ENCODE measurements at regions not wholly inside any gene's neighbourhood (a gene's known extent, or its start where the extent isn't known, plus 50 kb on each side); places are given as distances from the start of the nearest gene placed in this dataset.

DNA sequence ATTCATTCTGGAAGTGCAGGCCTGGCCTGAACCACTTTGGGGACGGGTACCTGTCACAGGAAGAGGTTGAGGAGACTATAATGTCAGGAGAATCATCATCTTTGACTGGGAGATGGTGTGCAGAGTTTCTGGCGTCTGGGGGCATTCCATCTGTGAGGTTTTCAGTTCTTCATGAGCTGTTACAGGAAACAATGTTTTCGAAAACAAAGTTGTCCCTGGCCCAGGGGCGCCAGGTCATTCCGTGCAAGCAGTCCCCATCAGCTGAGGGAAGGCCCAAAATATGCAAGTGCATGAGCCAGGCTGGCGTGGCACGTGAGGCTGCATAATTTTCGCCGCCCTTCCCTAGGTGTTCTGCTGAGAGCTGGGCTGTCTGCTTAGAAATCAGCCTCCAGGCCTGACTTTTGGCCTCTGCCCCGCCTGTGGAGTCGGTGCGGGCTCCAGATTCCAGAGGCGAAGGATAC is 68.4 kb upstream of the ATP5PO start:
- Mint-ChIP-seq H3K4me1 (peaks cover 73% of the 10 kb centered on the region), H3K9me3 (peaks cover 5 to 10% of the 10 kb centered on the region in 2 donors), H3K27ac (peak overlapping the region in 1 of 2 donors; percentile 68), H3K4me3 (peak overlapping the region in 1 of 2 donors; percentile 5), H3K27me3 (no peaks in the 10 kb centered on the region)
- DNase-seq (peak in 1 of 2 donors; percentile 40), ATAC-seq (peak; percentile 29)

DNA sequence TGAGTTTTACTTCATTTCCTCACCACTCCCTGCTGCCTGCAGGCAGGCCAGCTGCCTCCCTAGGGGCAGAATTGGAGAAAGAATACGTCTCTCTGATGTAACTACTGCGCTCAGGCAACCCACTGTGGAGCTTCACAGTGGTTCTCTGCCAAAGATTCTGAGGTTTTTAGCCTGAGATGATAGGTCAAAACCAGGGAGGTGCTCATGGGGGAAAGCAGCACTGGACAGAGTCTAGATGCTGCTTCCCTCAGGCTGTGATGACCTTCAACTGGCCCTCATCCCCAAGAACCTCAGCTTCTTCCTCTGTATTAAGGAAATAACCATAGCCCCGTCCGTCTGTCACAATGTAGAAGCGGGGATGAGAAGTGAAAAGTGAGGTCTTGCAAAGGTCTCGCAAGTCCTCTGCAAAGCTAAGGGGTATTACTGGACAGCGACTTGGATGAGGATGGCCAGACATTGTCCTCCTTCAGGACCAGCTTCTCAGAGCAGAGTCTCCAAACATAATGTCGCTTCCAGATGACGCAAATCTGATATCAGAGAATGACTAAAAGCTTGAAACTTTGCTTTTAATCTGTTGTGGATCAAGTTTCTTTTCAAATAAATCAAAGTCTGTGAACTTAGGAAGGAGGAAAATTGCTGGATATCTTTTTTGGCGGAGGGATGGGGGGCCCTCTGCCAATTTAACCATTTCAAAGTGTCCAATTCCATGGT is 65.9 kb upstream of the ATP5PO start:
- Mint-ChIP-seq H3K4me1 (peaks cover 91% of the 10 kb centered on the region), H3K9me3 (peaks cover 5 to 10% of the 10 kb centered on the region in 2 donors), H3K4me3 (no peak overlapping the region), H3K27ac (peak overlapping the region in 1 of 2 donors; percentile 77), H3K27me3 (no peaks in the 10 kb centered on the region)
- DNase-seq (peak in 1 of 2 donors; percentile 22), ATAC-seq (no peak)

DNA sequence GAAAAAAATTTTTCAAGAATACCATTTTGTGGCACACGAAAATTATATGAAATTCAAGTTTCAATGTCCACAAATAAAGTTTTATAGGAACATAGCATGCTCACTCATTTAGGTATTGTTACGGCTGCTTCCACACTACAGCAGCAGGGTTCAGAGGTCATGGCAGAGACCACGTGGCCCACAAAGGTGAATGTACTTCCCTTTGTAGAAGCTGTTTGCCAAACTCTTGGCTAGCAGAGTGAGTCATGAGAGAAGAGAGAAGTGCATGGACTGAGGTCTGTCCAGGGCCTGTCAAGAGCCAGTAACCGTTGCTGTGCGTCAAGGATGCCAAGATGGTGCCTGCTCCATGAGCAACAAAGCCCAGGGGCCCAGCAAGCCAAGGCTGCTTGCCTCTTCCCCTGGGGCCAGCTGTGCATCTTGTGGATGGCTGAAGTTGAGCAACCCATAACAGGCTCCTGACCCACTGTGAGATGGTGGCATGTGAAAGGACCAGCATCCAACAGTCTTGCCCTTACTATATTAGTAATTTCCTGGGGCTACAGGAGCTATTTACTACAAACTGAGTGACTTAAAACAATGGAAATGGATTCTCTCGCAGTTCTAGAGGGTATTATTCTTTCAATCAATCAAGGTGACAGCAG is 64.8 kb upstream of the ATP5PO start:
- peaks cover 91% of the 10 kb centered on the region for H3K4me1 Mint-ChIP-seq
- peaks cover 2 to 9% of the 10 kb centered on the region in 2 donors for H3K9me3 Mint-ChIP-seq
- H3K4me3 Mint-ChIP-seq: no peak overlapping the region
- H3K27ac Mint-ChIP-seq: no peak overlapping the region
- DNase-seq: peak in 1 of 2 donors; percentile 55
- no peak for ATAC-seq
- no peaks in the 10 kb centered on the region for H3K27me3 Mint-ChIP-seq

- H3K4me3 Mint-ChIP-seq: no peak overlapping the region
- no peak overlapping the region for H3K27ac Mint-ChIP-seq
- no peaks in the 10 kb centered on the region for H3K27me3 Mint-ChIP-seq
- ATAC-seq (no peak), DNase-seq (no peak)
- peaks cover 88% of the 10 kb centered on the region for H3K4me1 Mint-ChIP-seq
- H3K9me3 Mint-ChIP-seq: peaks cover 0 to 5% of the 10 kb centered on the region in 2 donors
Measured at GRCh38 chr21:33978585-33978984, 63.0 kb upstream of the ATP5PO start.

DNA sequence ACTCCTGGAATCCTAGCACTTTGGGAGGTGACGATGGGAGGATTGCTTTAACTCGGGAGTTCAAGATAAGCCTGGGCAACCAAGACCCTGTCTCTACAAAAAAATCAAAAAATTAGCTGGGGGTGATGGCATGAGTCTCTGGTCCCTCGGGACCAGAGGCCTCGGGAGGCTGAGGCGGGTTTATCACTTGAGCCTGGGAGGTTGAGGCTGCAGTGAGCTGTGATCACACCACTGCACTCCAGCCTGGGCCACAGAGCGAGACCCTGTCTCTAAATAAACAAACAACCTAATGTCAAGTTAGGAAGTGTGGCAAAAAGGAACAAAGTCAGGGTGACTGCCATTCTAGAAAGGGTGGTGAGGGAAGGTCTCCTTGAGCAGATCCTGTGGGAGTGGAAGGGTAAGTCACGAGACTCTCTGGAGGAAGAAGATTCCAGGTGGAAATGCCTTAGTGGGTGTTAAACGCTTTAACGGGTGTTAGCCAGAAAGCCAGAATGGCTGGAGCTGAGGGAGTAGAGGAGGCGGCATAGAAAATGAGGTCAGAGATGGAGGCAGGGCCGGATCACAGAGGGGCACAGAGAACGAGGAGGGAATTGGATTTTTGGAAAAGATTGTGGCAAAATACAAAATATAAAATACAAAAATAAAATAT is 62.2 kb upstream of the ATP5PO start:
- Mint-ChIP-seq H3K27ac (peak overlapping the region; percentile 67 to 98), H3K4me3 (no peak overlapping the region), H3K27me3 (no peaks in the 10 kb centered on the region), H3K9me3 (peaks cover 0 to 5% of the 10 kb centered on the region in 2 donors), H3K4me1 (peaks cover 80% of the 10 kb centered on the region)
- no peak for ATAC-seq
- DNase-seq: no peak

DNA sequence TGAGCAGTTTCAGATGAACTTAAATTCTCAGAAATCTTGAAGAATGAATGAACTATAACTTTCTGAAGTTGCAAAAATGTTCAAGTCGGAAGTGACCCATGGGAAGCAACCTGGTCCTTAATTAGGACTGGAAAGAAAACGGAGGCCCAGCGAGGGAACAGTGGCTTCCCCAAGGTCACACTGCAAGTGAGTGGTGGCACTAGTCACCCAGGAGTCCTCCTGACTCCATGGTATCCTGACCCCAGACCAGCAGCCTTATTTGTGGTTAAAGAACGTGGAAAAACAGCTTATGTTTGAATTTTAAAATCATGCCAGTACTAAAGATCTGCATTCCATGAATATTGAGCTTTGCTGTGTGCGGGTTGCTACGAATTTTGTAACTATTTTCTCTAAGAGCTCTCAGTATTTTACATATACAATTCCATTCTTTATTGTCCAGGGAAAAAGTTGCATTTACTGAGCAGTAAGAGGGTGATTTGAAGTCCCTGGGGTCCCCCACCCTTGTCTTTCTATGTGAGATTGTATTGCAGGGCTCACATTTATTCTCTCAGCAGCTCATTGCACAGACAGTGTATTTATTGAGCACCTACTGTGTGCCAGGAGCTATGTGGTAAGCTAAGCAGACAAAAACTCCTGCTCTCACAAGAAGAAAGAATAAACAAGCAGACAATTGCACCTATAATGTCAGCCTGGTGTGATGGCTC is 61.6 kb upstream of the ATP5PO start:
- H3K27ac Mint-ChIP-seq: peak overlapping the region; percentile 98
- H3K4me1 Mint-ChIP-seq: peaks cover 84% of the 10 kb centered on the region
- ATAC-seq: no peak
- H3K9me3 Mint-ChIP-seq: peaks cover 0 to 5% of the 10 kb centered on the region in 2 donors
- H3K27me3 Mint-ChIP-seq: no peaks in the 10 kb centered on the region
- no peak for DNase-seq
- peak overlapping the region; percentile 84 to 85 for H3K4me3 Mint-ChIP-seq

- ATAC-seq (peak; percentile 68), DNase-seq (peak; percentile 30 to 51)
Measured at GRCh38 chr21:33976082-33977016, 60.7 kb upstream of the ATP5PO start.

DNA sequence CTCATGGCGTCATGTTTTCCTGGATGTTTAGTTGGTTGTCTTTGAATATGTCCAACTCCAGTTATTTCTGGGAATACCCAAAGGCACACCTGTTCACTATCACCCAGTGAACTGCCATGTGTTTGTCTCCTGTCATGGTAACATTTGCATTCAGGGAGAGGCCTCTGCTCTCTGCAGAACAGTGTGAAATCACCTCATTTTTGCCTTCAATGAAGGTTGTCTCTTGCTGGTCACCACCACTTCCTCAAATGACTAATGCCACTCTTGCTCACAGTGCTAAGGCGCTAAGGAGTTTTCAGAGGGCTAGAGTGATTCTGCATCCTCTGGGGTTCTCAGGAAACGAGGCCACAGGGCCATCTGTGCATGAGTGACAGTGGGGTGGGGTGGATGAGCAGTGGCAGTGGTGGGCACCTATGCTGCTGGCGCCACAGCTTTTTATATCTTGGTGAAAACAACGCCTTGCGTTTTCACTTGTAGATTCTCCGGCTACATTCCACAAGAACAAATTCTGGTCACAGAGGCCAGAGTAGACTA is 60.0 kb upstream of the ATP5PO start:
- DNase-seq (peak; percentile 61 to 82), ATAC-seq (peak; percentile 92)
- no peaks in the 10 kb centered on the region for H3K27me3 Mint-ChIP-seq
- H3K4me1 Mint-ChIP-seq: peaks cover 68% of the 10 kb centered on the region
- peaks cover 0 to 5% of the 10 kb centered on the region in 2 donors for H3K9me3 Mint-ChIP-seq
- H3K27ac Mint-ChIP-seq: peak overlapping the region; percentile 98
- H3K4me3 Mint-ChIP-seq: peak overlapping the region; percentile 84 to 85

More at GRCh38 chr21:33976082-33977016, 60.7 kb upstream of the ATP5PO start:
- no peaks in the 10 kb centered on the region for H3K27me3 Mint-ChIP-seq
- H3K4me1 Mint-ChIP-seq: peaks cover 76% of the 10 kb centered on the region
- peak overlapping the region; percentile 84 to 85 for H3K4me3 Mint-ChIP-seq
- peaks cover 0 to 5% of the 10 kb centered on the region in 2 donors for H3K9me3 Mint-ChIP-seq
- H3K27ac Mint-ChIP-seq: peak overlapping the region; percentile 98

GRCh38 chr21:33974513-33975468 is 59.2 kb upstream of the ATP5PO start:
- H3K4me3 Mint-ChIP-seq: peak overlapping the region; percentile 84 to 85
- H3K27ac Mint-ChIP-seq: peak overlapping the region; percentile 16 to 98
- peaks cover 0 to 5% of the 10 kb centered on the region in 2 donors for H3K9me3 Mint-ChIP-seq
- DNase-seq (no peak), ATAC-seq (peak; percentile 2)
- H3K27me3 Mint-ChIP-seq: no peaks in the 10 kb centered on the region
- peaks cover 65% of the 10 kb centered on the region for H3K4me1 Mint-ChIP-seq

GRCh38 chr21:33973268-33973667 is 57.7 kb upstream of the ATP5PO start:
- Mint-ChIP-seq H3K27me3 (no peaks in the 10 kb centered on the region), H3K4me3 (no peak overlapping the region), H3K4me1 (peaks cover 57% of the 10 kb centered on the region), H3K9me3 (peaks cover 0 to 5% of the 10 kb centered on the region in 2 donors), H3K27ac (no peak overlapping the region)
- DNase-seq (no peak), ATAC-seq (no peak)

- Mint-ChIP-seq H3K27me3 (no peaks in the 10 kb centered on the region), H3K4me3 (no peak overlapping the region), H3K4me1 (peaks cover 54% of the 10 kb centered on the region), H3K9me3 (peaks cover 0 to 5% of the 10 kb centered on the region in 2 donors), H3K27ac (no peak overlapping the region)
- ATAC-seq: no peak
- DNase-seq: no peak
Measured at GRCh38 chr21:33972539-33972938, 56.9 kb upstream of the ATP5PO start.

GRCh38 chr21:33971492-33972013 is 55.9 kb upstream of the ATP5PO start:
- Mint-ChIP-seq H3K27me3 (no peaks in the 10 kb centered on the region), H3K27ac (no peak overlapping the region), H3K9me3 (peaks cover 0 to 5% of the 10 kb centered on the region in 2 donors), H3K4me3 (no peak overlapping the region), H3K4me1 (peaks cover 48% of the 10 kb centered on the region)
- DNase-seq (no peak), ATAC-seq (no peak)

DNA sequence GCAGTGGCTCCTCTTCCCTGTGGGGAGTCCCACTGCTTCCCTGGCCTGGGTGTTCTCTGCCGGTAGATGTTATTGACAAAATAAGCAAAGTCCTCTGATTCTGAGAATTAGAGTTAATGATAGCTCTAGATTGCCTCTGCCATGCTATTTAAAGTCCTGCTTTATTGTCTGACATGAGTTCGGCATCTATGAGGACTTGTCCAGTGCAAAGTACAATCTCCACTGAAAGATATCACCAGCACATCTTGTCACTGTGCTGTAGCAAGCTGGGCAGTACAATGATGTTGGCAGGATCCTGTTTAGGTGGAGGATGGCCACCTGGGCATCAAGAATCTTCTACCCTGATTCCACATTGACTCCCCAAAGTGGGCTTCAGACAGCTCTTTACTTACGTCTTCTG is 54.0 kb upstream of the ATP5PO start:
- no peaks in the 10 kb centered on the region for H3K9me3 Mint-ChIP-seq
- H3K27me3 Mint-ChIP-seq: no peaks in the 10 kb centered on the region
- H3K27ac Mint-ChIP-seq: no peak overlapping the region
- H3K4me1 Mint-ChIP-seq: peaks cover 31% of the 10 kb centered on the region
- H3K4me3 Mint-ChIP-seq: no peak overlapping the region
- ATAC-seq (no peak), DNase-seq (no peak)
